ENCODE measurements at regions not wholly inside any gene's neighbourhood (a gene's known extent, or its start where the extent isn't known, plus 50 kb on each side); places are given as distances from the start of the nearest gene placed in this dataset.

DNA sequence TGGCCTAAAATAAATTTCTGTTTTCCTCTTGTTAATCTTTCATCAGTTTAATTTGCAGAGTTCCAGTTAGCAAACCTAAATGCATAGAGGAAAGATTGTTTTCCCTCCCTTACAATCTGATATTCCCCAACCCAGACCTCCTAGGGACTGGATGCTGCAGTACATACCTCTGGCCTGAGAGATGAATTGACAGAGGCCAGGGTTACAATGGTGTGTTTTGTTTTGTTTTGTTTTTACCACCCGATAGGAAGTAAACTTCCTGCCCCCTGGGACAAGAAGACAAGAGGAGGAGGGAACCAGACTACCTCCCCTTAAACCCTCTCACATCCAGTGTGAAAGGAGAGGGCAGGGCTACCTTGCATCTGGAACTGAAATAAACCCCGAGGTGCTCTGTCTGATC lies 319.0 kb downstream of the LRFN2 start:
- TF ChIP-seq EP300 (IDR thresholded peaks at IDR 0.05) (no peak), POLR2A (IDR thresholded peaks at IDR 0.05) (no peak)
- TF ChIP-seq, protein P1, sequence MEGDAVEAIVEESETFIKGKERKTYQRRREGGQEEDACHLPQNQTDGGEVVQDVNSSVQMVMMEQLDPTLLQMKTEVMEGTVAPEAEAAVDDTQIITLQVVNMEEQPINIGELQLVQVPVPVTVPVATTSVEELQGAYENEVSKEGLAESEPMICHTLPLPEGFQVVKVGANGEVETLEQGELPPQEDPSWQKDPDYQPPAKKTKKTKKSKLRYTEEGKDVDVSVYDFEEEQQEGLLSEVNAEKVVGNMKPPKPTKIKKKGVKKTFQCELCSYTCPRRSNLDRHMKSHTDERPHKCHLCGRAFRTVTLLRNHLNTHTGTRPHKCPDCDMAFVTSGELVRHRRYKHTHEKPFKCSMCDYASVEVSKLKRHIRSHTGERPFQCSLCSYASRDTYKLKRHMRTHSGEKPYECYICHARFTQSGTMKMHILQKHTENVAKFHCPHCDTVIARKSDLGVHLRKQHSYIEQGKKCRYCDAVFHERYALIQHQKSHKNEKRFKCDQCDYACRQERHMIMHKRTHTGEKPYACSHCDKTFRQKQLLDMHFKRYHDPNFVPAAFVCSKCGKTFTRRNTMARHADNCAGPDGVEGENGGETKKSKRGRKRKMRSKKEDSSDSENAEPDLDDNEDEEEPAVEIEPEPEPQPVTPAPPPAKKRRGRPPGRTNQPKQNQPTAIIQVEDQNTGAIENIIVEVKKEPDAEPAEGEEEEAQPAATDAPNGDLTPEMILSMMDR (IDR thresholded peaks at IDR 0.05): no peak

Data from sigmoid colon (tissue), 4 donors.